Thyroid gland (tissue), 4 donors: ENCODE measurements at regions not wholly inside any gene's neighbourhood (a gene's known extent, or its start where the extent isn't known, plus 50 kb on each side); places are given as distances from the start of the nearest gene placed in this dataset.

Experiments
- DNase-seq, 2 donors: peaks; one replicate each; pipeline ENCODE4 v3.0.0-alpha.2; 2019
- H3K27ac ChIP-seq, 3 donors: fragments of 200-600 bp; sonication (generic); 1 replicate in 2 of 3; 2 replicates in 1 of 3; pipeline ENCODE4 v1.5.1; 2016 to 2019; ENCODE audit warnings: mild to moderate bottlenecking in 1 of 3, moderate library complexity in 1 of 3
- H3K27me3 ChIP-seq: fragments of 200-600 bp; sonication (generic); one replicate; pipeline ENCODE4 v1.5.1; 2019
- H3K36me3 ChIP-seq, 2 donors: fragments of 200-600 bp; sonication (generic); one replicate each; pipeline ENCODE4 v1.5.1; 2016 to 2019
- H3K4me1 ChIP-seq, 2 donors: fragments of 200-600 bp; sonication (generic); one replicate each; pipeline ENCODE4 v1.5.1; 2017 to 2019
- H3K4me3 ChIP-seq, 3 donors: fragments of 200-600 bp; sonication (generic); replicated peaks in 1 of 3; 1 replicate in 2 of 3; 2 replicates in 1 of 3; pipeline ENCODE4 v1.5.1; 2016; ENCODE audit warnings: mild to moderate bottlenecking in 1 of 3
- H3K9me3 ChIP-seq: fragments of 200-600 bp; sonication (generic); one replicate; pipeline ENCODE4 v1.5.1; 2017
- POLR2A ChIP-seq, 2 donors: fragments of 450-650 bp; IDR thresholded peaks; one replicate each; pipeline ENCODE4 v1.6.1; 2017; ENCODE audit warnings: antibody characterized with exemption in 2 of 2, mild to moderate bottlenecking in 2 of 2, moderate library complexity in 1 of 2
- WGBS, 2 donors: methylation state at CpG; one replicate each; pipeline ENCODE4 v1.1.5; 2017; 5-methylcytosine and 5-hydroxymethylcytosine counted together
- intact Hi-C: fragments of 100-400 bp; cut with DNase I; formaldehyde crosslinking; loops from one replicate; pipeline ENCODE4 v1.15.1; 2023
- TF ChIP-seq, protein P1 (sequence below), 6 experiments: fragments of 200-600 bp in 3 of 6; fragments of 450-650 bp in 3 of 6; sonication (generic) in 3 of 6; IDR thresholded peaks; one replicate each; pipeline ENCODE4 v1.5.1; 2016 to 2019; ENCODE audit warnings: antibody characterized with exemption in 6 of 6, mild to moderate bottlenecking in 2 of 6, inconsistent platforms in 1 of 6, moderate library complexity in 1 of 6

DNA sequence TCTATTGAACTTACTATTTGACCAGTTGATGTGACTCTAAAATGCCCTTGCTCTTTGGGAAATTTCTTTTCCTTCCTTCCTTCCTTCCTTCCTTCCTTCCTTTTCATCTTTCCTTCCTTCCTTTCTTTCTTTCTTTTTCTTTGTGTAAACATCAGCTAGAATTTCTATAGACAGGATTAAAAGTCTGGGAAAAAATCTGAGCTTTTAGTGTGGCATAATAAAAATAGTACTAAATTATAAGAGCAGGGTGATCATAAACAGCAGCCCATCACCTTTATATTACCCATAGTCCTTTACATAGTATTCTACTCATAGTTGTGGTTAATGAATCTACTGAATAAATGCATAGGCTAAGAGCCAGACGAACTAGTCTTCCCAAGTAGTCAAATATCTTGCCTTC lies 281.0 kb upstream of the DAB1 start:
- H3K9me3 ChIP-seq = no peaks in the 10 kb centered on the region
- TF ChIP-seq POLR2A (IDR thresholded peaks at IDR 0.05) = no peak
- TF ChIP-seq, protein P1, sequence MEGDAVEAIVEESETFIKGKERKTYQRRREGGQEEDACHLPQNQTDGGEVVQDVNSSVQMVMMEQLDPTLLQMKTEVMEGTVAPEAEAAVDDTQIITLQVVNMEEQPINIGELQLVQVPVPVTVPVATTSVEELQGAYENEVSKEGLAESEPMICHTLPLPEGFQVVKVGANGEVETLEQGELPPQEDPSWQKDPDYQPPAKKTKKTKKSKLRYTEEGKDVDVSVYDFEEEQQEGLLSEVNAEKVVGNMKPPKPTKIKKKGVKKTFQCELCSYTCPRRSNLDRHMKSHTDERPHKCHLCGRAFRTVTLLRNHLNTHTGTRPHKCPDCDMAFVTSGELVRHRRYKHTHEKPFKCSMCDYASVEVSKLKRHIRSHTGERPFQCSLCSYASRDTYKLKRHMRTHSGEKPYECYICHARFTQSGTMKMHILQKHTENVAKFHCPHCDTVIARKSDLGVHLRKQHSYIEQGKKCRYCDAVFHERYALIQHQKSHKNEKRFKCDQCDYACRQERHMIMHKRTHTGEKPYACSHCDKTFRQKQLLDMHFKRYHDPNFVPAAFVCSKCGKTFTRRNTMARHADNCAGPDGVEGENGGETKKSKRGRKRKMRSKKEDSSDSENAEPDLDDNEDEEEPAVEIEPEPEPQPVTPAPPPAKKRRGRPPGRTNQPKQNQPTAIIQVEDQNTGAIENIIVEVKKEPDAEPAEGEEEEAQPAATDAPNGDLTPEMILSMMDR (IDR thresholded peaks at IDR 0.05) = no peak
- intact Hi-C loops = no loop called here
- no peak overlapping the region for H3K4me3 ChIP-seq
- H3K4me1 ChIP-seq = no peaks in the 10 kb centered on the region
- no peak overlapping the region for H3K27ac ChIP-seq
- H3K36me3 ChIP-seq = no peaks in the 10 kb centered on the region
- WGBS, 2 donors = 63 to 69% methylated on average over 1 of the region's 1 CpG
- H3K27me3 ChIP-seq = no peaks in the 10 kb centered on the region
- no peak for DNase-seq

DNA sequence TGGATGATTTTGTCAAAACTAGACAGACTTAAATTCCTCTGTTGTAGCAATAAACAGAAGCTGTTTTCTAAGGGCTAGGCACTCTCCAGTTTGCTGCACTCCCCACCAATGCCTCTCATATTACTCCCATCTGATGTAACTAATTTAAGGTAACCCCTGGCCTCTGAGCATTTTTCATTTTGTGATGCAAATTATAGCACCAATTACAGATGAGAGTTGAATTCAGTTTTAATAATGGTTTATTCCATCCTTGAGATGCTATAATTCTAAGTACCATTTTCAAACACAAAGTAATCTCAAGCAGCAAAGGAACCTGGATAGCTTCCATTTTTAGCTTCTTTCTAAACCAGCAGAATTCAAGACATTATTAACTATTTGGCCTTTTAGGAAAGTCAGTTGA lies 280.4 kb upstream of the DAB1 start:
- H3K36me3 ChIP-seq = no peaks in the 10 kb centered on the region
- H3K4me3 ChIP-seq = no peak overlapping the region
- TF ChIP-seq, protein P1 (IDR thresholded peaks at IDR 0.05) = no peak
- no peak for TF ChIP-seq POLR2A (IDR thresholded peaks at IDR 0.05)

DNA sequence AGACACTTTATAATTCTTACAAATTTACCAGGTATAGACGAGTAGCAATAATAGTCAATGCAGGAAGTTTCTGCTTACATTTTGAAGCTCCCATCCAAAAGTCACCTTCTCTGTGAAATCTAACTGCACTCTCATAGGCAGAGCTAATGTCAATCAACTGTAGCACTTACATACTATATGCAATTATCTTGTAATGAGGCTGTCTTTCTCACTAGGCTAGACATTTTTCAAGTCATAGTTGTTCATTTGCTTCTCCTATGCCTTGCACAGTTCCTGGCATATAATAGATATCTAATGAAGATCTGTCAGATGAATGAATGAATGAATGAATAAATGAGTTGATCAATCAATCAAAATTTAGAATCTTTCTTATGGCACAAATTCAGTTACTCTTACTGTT lies 273.0 kb upstream of the DAB1 start:
- Histone ChIP-seq H3K9me3 (no peaks in the 10 kb centered on the region), H3K27ac (no peak overlapping the region), H3K4me1 (no peaks in the 10 kb centered on the region), H3K36me3 (no peaks in the 10 kb centered on the region), H3K4me3 (no peak overlapping the region), H3K27me3 (no peaks in the 10 kb centered on the region)
- TF ChIP-seq POLR2A (IDR thresholded peaks at IDR 0.05) = no peak
- TF ChIP-seq, protein P1 (IDR thresholded peaks at IDR 0.05) = no peak
- WGBS, 2 donors = 79 to 80% methylated on average over 1 of the region's 1 CpG
- intact Hi-C loops = no loop called here
- no peak for DNase-seq

More for the DNA sequence above, 280.4 kb upstream of the DAB1 start:
- H3K9me3 ChIP-seq = no peaks in the 10 kb centered on the region
- no peaks in the 10 kb centered on the region for H3K4me1 ChIP-seq
- DNase-seq = no peak
- no peaks in the 10 kb centered on the region for H3K27me3 ChIP-seq
- intact Hi-C loops = no loop called here
- H3K27ac ChIP-seq = no peak overlapping the region

DNA sequence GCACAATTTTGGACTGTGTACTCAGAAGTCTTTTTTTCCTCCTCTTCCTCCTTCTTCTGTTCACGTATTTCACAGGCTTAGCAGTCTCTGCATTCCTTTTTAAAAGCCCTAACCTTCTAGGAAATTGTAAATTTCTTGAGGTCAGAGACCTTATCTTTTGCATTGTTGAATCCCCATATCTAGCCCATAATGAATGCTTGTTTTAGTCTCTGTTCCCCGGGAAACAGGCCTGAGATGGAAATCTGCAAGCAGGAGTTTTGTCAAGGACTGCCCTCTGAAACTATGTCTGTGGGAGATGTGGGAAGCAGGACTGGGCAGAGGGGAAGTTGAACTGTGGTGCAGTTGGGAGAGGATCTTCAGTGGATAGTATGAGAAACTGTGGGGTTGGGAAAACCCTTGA lies 272.2 kb upstream of the DAB1 start:
- WGBS, 2 donors = 42 to 47% methylated on average over 2 of the region's 2 CpGs
- intact Hi-C loops = no loop called here

DNA sequence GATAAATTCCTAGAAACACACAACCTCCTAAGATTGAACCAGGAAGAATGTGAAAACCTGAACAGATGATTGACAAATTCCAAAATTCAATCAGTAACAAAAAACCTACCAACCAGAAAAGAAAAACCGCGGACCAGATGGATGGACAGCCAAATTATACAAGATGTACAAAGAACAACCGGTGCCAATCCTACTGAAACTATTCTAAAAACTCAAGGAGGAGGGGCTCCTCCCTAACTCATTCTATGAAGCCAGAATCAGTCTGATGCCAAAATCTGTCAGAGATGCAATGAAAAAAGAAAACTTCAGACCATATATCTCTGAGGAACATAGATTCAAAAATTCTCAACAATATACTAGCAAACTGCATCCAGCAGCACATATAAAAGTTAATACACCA lies 262.4 kb upstream of the DAB1 start:
- 93 to 95% methylated on average over 3 of the region's 3 CpGs for WGBS, 2 donors
- no peaks in the 10 kb centered on the region for H3K27me3 ChIP-seq
- no peak overlapping the region for H3K4me3 ChIP-seq
- H3K9me3 ChIP-seq = no peaks in the 10 kb centered on the region
- no peaks in the 10 kb centered on the region for H3K36me3 ChIP-seq
- H3K27ac ChIP-seq = no peak overlapping the region
- no peak for DNase-seq
- intact Hi-C loops = no loop called here
- H3K4me1 ChIP-seq = no peaks in the 10 kb centered on the region
- TF ChIP-seq, protein P1 (IDR thresholded peaks at IDR 0.05) = no peak
- no peak for TF ChIP-seq POLR2A (IDR thresholded peaks at IDR 0.05)

More for the DNA sequence above, 272.2 kb upstream of the DAB1 start:
- Histone ChIP-seq H3K27ac (no peak overlapping the region), H3K4me1 (no peaks in the 10 kb centered on the region), H3K27me3 (no peaks in the 10 kb centered on the region), H3K36me3 (no peaks in the 10 kb centered on the region), H3K4me3 (no peak overlapping the region), H3K9me3 (no peaks in the 10 kb centered on the region)
- no peak for DNase-seq
- TF ChIP-seq, protein P1 (IDR thresholded peaks at IDR 0.05) = no peak
- no peak for TF ChIP-seq POLR2A (IDR thresholded peaks at IDR 0.05)
